ENCODE measurements at regions not wholly inside any gene's neighbourhood (a gene's known extent, or its start where the extent isn't known, plus 50 kb on each side); places are given as distances from the start of the nearest gene placed in this dataset.

- 51 to 65% methylated on average over 6 of the region's 6 CpGs for WGBS, 2 donors
- Histone ChIP-seq H3K36me3 (no peaks in the 10 kb centered on the region), H3K4me1 (no peaks in the 10 kb centered on the region), H3K4me3 (no peak overlapping the region), H3K27ac (no peak overlapping the region), H3K27me3 (no peaks in the 10 kb centered on the region), H3K9me3 (no peaks in the 10 kb centered on the region)
- intact Hi-C loops (cut with DNase I): no loop called here
- no peak for DNase-seq
- TF ChIP-seq POLR2AphosphoS5 (IDR thresholded peaks at IDR 0.05) (no peak), CTCF (IDR thresholded peaks at IDR 0.05) (no peak), EP300 (IDR thresholded peaks at IDR 0.05) (no peak), POLR2A (IDR thresholded peaks at IDR 0.05) (no peak)
Observed at GRCh38 chr4:83708500-83709175, 172.7 kb downstream of the GPAT3 start.

GRCh38 chr4:83704786-83705185 lies 168.9 kb downstream of the GPAT3 start:
- intact Hi-C loops (cut with DNase I): no loop called here
- WGBS, 2 donors: 91 to 93% methylated on average over 2 of the region's 2 CpGs

GRCh38 chr4:83703752-83704151 lies 167.8 kb downstream of the GPAT3 start:
- Histone ChIP-seq H3K36me3 (no peaks in the 10 kb centered on the region), H3K9me3 (peaks cover 0 to 3% (median 0%) of the 10 kb centered on the region in 4 donors), H3K4me3 (no peak overlapping the region), H3K27me3 (no peaks in the 10 kb centered on the region), H3K4me1 (no peaks in the 10 kb centered on the region), H3K27ac (no peak overlapping the region)
- WGBS, 2 donors: 96 to 97% methylated on average over 1 of the region's 1 CpG
- intact Hi-C loops (cut with DNase I): no loop called here
- no peak for TF ChIP-seq EP300 (IDR thresholded peaks at IDR 0.05)
- TF ChIP-seq POLR2A (IDR thresholded peaks at IDR 0.05): no peak
- TF ChIP-seq CTCF (IDR thresholded peaks at IDR 0.05): no peak
- no peak for TF ChIP-seq POLR2AphosphoS5 (IDR thresholded peaks at IDR 0.05)
- no peak for DNase-seq

More at GRCh38 chr4:83704786-83705185, 168.9 kb downstream of the GPAT3 start:
- no peaks in the 10 kb centered on the region for H3K36me3 ChIP-seq
- H3K9me3 ChIP-seq: peaks cover 0 to 3% (median 0%) of the 10 kb centered on the region in 4 donors
- no peak for TF ChIP-seq CTCF (IDR thresholded peaks at IDR 0.05)
- no peak for TF ChIP-seq POLR2AphosphoS5 (IDR thresholded peaks at IDR 0.05)
- no peak for TF ChIP-seq EP300 (IDR thresholded peaks at IDR 0.05)
- no peak for TF ChIP-seq POLR2A (IDR thresholded peaks at IDR 0.05)
- H3K27me3 ChIP-seq: no peaks in the 10 kb centered on the region
- H3K4me3 ChIP-seq: no peak overlapping the region
- no peaks in the 10 kb centered on the region for H3K4me1 ChIP-seq
- no peak for DNase-seq
- H3K27ac ChIP-seq: no peak overlapping the region

GRCh38 chr4:83701041-83701440 lies 165.1 kb downstream of the GPAT3 start:
- H3K27me3 ChIP-seq: no peaks in the 10 kb centered on the region
- no peaks in the 10 kb centered on the region for H3K36me3 ChIP-seq
- no peak overlapping the region for H3K27ac ChIP-seq
- WGBS, 2 donors: 89 to 98% methylated on average over 1 of the region's 1 CpG
- no peak overlapping the region for H3K4me3 ChIP-seq
- no peaks in the 10 kb centered on the region for H3K4me1 ChIP-seq
- intact Hi-C loops (cut with DNase I): no loop called here
- DNase-seq: no peak
- H3K9me3 ChIP-seq: peaks cover 0 to 3% (median 0%) of the 10 kb centered on the region in 4 donors
- TF ChIP-seq EP300 (IDR thresholded peaks at IDR 0.05) (no peak), CTCF (IDR thresholded peaks at IDR 0.05) (no peak), POLR2AphosphoS5 (IDR thresholded peaks at IDR 0.05) (no peak), POLR2A (IDR thresholded peaks at IDR 0.05) (no peak)

DNA sequence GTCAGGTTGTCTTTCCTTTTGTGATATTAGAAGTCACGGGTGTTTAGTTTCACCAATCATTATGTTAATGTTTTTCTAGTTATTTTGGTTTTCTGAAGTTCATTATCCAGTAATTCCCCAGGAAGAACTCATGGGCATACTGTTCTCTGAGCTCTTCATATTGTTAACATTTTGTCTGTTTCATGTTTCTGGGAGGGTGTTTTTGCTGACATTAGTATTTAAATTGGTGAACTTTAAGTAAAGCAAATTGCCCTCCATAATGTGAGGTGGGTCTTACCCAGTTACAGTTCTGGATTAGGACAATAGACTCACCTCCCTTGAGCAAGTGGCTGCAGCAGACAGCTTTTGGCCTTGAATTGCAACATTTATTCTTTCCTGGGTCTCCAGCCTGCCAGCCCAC lies 163.4 kb downstream of the GPAT3 start:
- Histone ChIP-seq H3K27me3 (no peaks in the 10 kb centered on the region), H3K4me3 (no peak overlapping the region), H3K27ac (no peak overlapping the region), H3K4me1 (no peaks in the 10 kb centered on the region), H3K9me3 (peaks cover 0 to 3% (median 0%) of the 10 kb centered on the region in 4 donors), H3K36me3 (no peaks in the 10 kb centered on the region)
- WGBS, 2 donors: 76 to 93% methylated on average over 1 of the region's 1 CpG
- DNase-seq: no peak
- intact Hi-C loops (cut with DNase I): no loop called here
- no peak for TF ChIP-seq POLR2AphosphoS5 (IDR thresholded peaks at IDR 0.05)
- no peak for TF ChIP-seq EP300 (IDR thresholded peaks at IDR 0.05)
- no peak for TF ChIP-seq POLR2A (IDR thresholded peaks at IDR 0.05)
- TF ChIP-seq CTCF (IDR thresholded peaks at IDR 0.05): no peak
